ENCODE measurements at regions not wholly inside any gene's neighbourhood (a gene's known extent, or its start where the extent isn't known, plus 50 kb on each side); places are given as distances from the start of the nearest gene placed in this dataset.

DNA sequence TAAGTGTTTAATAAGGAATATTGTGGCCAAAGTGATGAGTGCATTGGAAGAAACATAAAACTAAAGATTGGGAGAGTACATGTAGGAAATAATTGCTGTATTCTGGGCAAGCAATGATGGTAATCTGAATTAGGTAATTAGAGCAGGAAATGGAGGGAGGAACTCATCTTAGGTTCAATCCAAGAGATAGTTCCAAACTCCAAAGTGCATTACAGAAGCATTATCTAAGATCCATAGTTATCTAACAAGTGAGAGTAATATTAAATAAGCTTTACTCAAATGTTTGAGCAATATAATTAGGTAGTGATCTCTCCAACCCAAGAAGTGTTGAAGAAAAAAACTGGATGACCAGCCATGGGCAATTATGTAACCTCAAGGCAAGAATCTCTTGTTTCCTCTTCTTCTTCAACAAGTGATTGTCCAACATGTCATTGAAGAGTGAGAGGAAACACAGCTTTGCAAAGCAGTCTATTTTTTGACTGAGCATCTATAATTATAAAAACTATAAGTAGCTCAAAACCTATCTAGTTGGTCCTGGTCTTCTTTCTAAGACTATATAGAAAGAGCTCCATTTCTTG, 181.2 kb upstream of the TNFAIP3 start:
- Histone ChIP-seq H3K9me3 (ENCODE audit: control insufficient read depth, insufficient read depth, low read length) (no peaks in the 10 kb centered on the region), H3K27ac (ENCODE audit: low read length) (no peak overlapping the region), H3K4me3 (ENCODE audit: low read length) (no peak overlapping the region), H3K36me3 (ENCODE audit: control insufficient read depth, insufficient read depth, low read length) (no peaks in the 10 kb centered on the region), H3K27me3 (ENCODE audit: control insufficient read depth, insufficient read depth, low read length) (no peaks in the 10 kb centered on the region), H3K4me1 (ENCODE audit: control insufficient read depth, insufficient read depth, low read length) (no peaks in the 10 kb centered on the region)
- no peak for DNase-seq (ENCODE audit: low read depth, low spot score)

DNA sequence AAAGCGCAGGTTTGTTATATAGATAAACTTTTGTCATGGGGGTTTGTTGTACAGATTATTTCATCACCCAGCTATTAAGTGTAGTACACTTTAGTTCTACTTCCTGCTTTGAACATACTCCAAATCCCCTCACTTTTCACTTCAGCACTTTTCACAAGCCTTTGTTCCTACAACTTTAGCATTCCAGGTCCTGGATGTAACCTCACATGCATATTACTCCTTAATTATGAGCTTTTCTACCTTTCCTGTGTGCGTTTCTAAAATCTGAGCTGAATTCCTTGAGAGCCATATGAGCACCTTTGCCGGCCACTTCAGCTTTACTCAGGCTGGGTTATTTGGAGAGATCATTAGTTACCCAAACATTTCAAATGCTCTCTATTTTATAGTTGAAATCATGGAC, 179.2 kb upstream of the TNFAIP3 start:
- no peaks in the 10 kb centered on the region for H3K27me3 ChIP-seq (ENCODE audit: control insufficient read depth, insufficient read depth, low read length)
- no peaks in the 10 kb centered on the region for H3K36me3 ChIP-seq (ENCODE audit: control insufficient read depth, insufficient read depth, low read length)
- H3K4me1 ChIP-seq (ENCODE audit: control insufficient read depth, insufficient read depth, low read length), result no peaks in the 10 kb centered on the region
- 100% methylated on average over 1 of the region's 3 CpGs for WGBS (ENCODE audit: insufficient coverage, insufficient read length)
- H3K27ac ChIP-seq (ENCODE audit: low read length), result no peak overlapping the region
- DNase-seq (ENCODE audit: low read depth, low spot score), result no peak
- H3K9me3 ChIP-seq (ENCODE audit: control insufficient read depth, insufficient read depth, low read length), result no peaks in the 10 kb centered on the region
- no peak overlapping the region for H3K4me3 ChIP-seq (ENCODE audit: low read length)

DNA sequence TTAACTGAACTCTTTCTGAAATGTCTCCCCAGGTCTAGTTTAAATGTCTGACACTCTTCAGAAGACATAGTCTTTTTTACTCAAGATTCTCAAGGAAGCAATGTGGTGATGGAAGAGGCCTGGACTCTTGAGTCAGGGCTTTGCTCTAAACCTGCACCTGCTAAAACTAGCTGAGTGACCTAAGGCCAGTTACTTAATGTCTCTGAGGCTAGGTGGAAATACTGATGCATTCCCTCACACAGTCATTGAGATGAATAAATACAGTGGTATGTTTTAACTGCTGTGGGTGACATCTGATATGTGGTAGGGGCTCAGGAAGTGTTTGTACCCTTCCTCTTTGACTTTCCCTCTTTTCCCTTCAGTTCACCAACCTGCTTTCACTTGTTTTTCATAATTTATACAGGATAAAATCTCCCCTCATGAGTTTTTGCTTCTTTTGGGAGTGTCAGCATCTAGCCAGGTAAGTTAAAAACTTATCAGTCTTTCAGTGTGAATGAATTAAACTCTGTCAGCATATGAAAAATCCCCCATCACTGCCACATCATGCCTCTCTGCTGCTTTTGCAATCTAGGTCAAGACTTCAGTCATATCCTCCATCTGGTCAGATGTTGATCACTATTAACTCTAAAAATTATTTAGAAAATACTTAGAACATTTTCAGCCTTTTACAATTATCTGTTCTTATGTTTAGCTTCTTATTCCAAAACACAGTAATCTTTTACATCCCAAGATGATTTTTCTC, 178.7 kb upstream of the TNFAIP3 start:
- H3K4me1 ChIP-seq (ENCODE audit: control insufficient read depth, insufficient read depth, low read length), result no peaks in the 10 kb centered on the region
- H3K4me3 ChIP-seq (ENCODE audit: low read length), result no peak overlapping the region
- H3K36me3 ChIP-seq (ENCODE audit: control insufficient read depth, insufficient read depth, low read length), result no peaks in the 10 kb centered on the region
- H3K27ac ChIP-seq (ENCODE audit: low read length), result no peak overlapping the region
- H3K27me3 ChIP-seq (ENCODE audit: control insufficient read depth, insufficient read depth, low read length), result no peaks in the 10 kb centered on the region
- DNase-seq (ENCODE audit: low read depth, low spot score), result no peak
- H3K9me3 ChIP-seq (ENCODE audit: control insufficient read depth, insufficient read depth, low read length), result no peaks in the 10 kb centered on the region

DNA sequence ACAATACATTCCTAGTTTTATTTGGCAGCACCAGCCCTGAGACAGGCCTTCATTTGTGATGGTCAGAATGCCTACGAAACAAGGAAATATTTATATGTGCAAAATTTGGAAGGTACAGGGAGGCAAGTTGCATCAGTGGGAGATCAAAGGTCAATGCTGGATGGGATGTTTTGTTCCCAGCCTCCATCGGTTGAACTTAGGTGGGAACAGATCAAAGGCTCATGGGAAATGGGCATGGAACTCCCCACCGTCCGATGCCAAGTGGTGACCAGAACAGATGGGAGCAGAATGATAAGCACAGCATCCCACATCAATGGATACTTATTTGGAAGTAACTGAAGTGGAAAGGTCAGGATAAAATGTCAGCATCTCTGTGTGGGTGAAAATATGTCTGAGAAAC, 177.7 kb upstream of the TNFAIP3 start:
- Histone ChIP-seq H3K9me3 (ENCODE audit: control insufficient read depth, insufficient read depth, low read length) (no peaks in the 10 kb centered on the region), H3K27ac (ENCODE audit: low read length) (no peak overlapping the region), H3K4me3 (ENCODE audit: low read length) (no peak overlapping the region), H3K36me3 (ENCODE audit: control insufficient read depth, insufficient read depth, low read length) (no peaks in the 10 kb centered on the region), H3K27me3 (ENCODE audit: control insufficient read depth, insufficient read depth, low read length) (no peaks in the 10 kb centered on the region), H3K4me1 (ENCODE audit: control insufficient read depth, insufficient read depth, low read length) (no peaks in the 10 kb centered on the region)
- no CpG with 5 or more reads among the region's 4 CpGs for WGBS (ENCODE audit: insufficient coverage, insufficient read length)
- DNase-seq (ENCODE audit: low read depth, low spot score), result no peak

DNA sequence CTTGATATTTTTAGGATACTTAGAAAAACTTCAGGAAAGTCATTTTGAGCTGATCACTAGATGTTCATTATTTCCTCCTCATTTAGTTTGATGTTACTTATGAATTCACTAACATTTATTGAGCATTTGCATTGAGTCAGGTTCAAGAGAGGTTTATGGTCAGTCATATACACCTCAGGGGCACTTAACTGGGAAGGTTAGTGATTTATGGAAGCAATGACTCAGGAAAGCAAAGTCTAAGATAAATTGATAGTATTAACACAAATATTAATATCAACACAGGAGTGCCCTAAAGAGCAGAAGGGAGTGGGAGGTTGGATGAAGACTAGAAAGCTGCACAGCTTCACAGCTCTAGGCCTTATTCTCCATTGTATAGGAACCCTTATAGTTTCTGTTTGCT, 177.0 kb upstream of the TNFAIP3 start:
- no peaks in the 10 kb centered on the region for H3K4me1 ChIP-seq (ENCODE audit: control insufficient read depth, insufficient read depth, low read length)
- no peaks in the 10 kb centered on the region for H3K36me3 ChIP-seq (ENCODE audit: control insufficient read depth, insufficient read depth, low read length)
- DNase-seq (ENCODE audit: low read depth, low spot score), result no peak
- H3K9me3 ChIP-seq (ENCODE audit: control insufficient read depth, insufficient read depth, low read length), result no peaks in the 10 kb centered on the region
- H3K4me3 ChIP-seq (ENCODE audit: low read length), result no peak overlapping the region
- no peaks in the 10 kb centered on the region for H3K27me3 ChIP-seq (ENCODE audit: control insufficient read depth, insufficient read depth, low read length)
- no peak overlapping the region for H3K27ac ChIP-seq (ENCODE audit: low read length)

DNA sequence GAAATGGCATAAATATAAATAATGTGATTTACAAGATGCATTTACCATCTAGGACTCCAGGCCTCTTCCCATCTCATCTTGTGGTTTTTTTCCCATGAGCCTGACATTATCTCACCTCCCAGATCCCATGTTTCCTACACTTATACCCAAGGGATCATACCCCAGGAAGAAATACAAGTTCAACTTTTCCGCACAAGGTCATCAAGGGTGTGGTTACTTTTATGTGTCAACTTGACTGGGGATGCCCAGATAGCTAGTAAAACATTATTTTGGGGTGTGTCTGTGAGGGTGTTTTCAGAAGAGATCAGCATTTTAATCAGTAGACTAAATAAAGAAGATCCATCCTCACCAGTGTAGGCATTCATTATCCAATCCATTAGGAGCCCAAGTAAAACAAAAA, 176.3 kb upstream of the TNFAIP3 start:
- no peak overlapping the region for H3K27ac ChIP-seq (ENCODE audit: low read length)
- no peak overlapping the region for H3K4me3 ChIP-seq (ENCODE audit: low read length)
- H3K36me3 ChIP-seq (ENCODE audit: control insufficient read depth, insufficient read depth, low read length), result no peaks in the 10 kb centered on the region
- H3K9me3 ChIP-seq (ENCODE audit: control insufficient read depth, insufficient read depth, low read length), result no peaks in the 10 kb centered on the region
- DNase-seq (ENCODE audit: low read depth, low spot score), result no peak
- no peaks in the 10 kb centered on the region for H3K27me3 ChIP-seq (ENCODE audit: control insufficient read depth, insufficient read depth, low read length)
- H3K4me1 ChIP-seq (ENCODE audit: control insufficient read depth, insufficient read depth, low read length), result peaks cover 1% of the 10 kb centered on the region; the same call in 1 of the 2 replicates
- no CpG with 5 or more reads among the region's 1 CpG for WGBS (ENCODE audit: insufficient coverage, insufficient read length)

DNA sequence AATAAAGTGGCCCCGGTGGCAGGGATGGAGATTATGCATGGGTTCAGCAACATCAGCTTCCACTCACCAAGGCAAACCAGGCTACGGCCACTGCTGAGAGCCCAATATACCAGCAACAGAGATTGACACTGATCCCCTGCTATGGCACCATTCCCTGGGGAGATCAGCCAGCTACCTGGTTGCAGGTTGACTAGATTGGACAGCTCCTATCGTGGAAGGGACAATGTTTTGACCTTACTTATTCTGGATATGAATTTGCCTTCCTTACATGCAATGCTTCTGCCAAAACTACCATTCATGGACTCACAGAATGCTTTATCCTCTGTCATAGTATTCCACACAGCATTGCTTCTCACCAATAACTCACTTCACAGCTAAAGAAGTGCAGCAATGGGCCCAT, 174.8 kb upstream of the TNFAIP3 start:
- H3K4me1 ChIP-seq (ENCODE audit: control insufficient read depth, insufficient read depth, low read length), result peaks cover 1% of the 10 kb centered on the region
- DNase-seq (ENCODE audit: low read depth, low spot score), result no peak
- H3K27ac ChIP-seq (ENCODE audit: low read length), result no peak overlapping the region
- no peak overlapping the region for H3K4me3 ChIP-seq (ENCODE audit: low read length)
- no peaks in the 10 kb centered on the region for H3K9me3 ChIP-seq (ENCODE audit: control insufficient read depth, insufficient read depth, low read length)
- H3K27me3 ChIP-seq (ENCODE audit: control insufficient read depth, insufficient read depth, low read length), result no peaks in the 10 kb centered on the region
- WGBS (ENCODE audit: insufficient coverage, insufficient read length), result no CpG with 5 or more reads among the region's 3 CpGs
- no peaks in the 10 kb centered on the region for H3K36me3 ChIP-seq (ENCODE audit: control insufficient read depth, insufficient read depth, low read length)

DNA sequence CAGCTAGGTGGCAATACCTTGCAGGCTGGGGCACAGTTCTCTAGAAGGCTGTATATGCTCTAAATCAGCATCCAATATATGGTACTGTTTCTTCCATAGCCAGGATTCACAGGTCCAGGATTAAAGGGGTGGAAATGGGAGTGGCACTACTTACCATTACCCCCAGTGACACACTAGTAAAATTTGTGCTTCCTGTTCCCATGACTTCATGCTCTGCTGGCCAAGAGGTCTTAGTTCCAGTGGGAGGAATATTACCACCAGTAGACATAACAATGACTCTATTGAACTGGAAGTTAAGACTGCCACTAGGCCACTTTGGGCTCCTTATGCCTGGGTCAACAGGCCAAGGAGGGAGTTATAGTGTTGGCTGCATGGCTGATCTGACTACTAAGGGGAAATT, 174.3 kb upstream of the TNFAIP3 start:
- peaks cover 1% of the 10 kb centered on the region for H3K4me1 ChIP-seq (ENCODE audit: control insufficient read depth, insufficient read depth, low read length)
- no peaks in the 10 kb centered on the region for H3K27me3 ChIP-seq (ENCODE audit: control insufficient read depth, insufficient read depth, low read length)
- H3K36me3 ChIP-seq (ENCODE audit: control insufficient read depth, insufficient read depth, low read length), result no peaks in the 10 kb centered on the region
- no peak for DNase-seq (ENCODE audit: low read depth, low spot score)
- no peaks in the 10 kb centered on the region for H3K9me3 ChIP-seq (ENCODE audit: control insufficient read depth, insufficient read depth, low read length)
- no peak overlapping the region for H3K4me3 ChIP-seq (ENCODE audit: low read length)
- no peak overlapping the region for H3K27ac ChIP-seq (ENCODE audit: low read length)

DNA sequence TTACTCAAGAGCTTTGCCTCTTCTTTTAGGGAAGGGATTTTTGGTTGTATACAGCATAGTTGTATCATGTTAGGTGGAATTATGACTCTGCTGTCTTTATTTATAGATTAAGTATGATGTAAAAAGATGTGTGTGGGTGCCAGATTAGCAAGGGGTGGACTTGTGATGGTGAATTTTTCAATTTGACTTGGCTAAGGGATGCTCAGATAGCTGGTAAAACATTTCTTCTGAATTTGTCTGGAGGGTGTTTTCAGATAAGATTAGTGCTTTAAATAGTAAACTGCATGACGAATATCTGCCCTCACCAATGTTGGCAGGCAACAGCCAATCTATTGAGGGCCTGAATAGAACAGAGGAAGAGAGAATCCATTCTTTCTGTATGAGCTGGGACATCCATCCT, 173.3 kb upstream of the TNFAIP3 start:
- H3K4me1 ChIP-seq (ENCODE audit: control insufficient read depth, insufficient read depth, low read length), result peaks cover 1% of the 10 kb centered on the region
- DNase-seq (ENCODE audit: low read depth, low spot score), result no peak
- no peaks in the 10 kb centered on the region for H3K36me3 ChIP-seq (ENCODE audit: control insufficient read depth, insufficient read depth, low read length)
- WGBS (ENCODE audit: insufficient coverage, insufficient read length), result no CpG with 5 or more reads among the region's 1 CpG
- no peak overlapping the region for H3K27ac ChIP-seq (ENCODE audit: low read length)
- no peaks in the 10 kb centered on the region for H3K27me3 ChIP-seq (ENCODE audit: control insufficient read depth, insufficient read depth, low read length)
- H3K4me3 ChIP-seq (ENCODE audit: low read length), result no peak overlapping the region
- H3K9me3 ChIP-seq (ENCODE audit: control insufficient read depth, insufficient read depth, low read length), result no peaks in the 10 kb centered on the region

DNA sequence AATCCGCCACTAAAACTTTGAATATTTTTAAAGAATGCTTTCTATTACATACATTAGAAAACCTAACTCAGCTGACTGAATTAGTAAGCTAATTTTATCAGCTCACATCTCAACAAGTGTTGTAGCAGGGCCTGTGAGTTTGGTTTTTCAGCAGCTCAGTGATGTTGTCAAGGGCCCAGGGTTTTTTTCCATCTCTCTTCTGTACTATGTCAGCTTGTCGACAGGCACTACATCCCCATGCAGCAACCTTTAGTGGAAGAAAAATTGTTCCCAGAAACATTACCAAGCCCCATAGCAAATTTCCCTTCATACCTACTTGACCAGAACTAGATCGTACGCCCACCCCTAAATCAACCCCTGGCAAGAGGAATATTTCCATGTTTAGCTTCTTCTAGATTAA, 170.3 kb upstream of the TNFAIP3 start:
- DNase-seq (ENCODE audit: low read depth, low spot score), result no peak
- Histone ChIP-seq H3K4me1 (ENCODE audit: control insufficient read depth, insufficient read depth, low read length) (peaks cover 1% of the 10 kb centered on the region), H3K36me3 (ENCODE audit: control insufficient read depth, insufficient read depth, low read length) (no peaks in the 10 kb centered on the region), H3K27me3 (ENCODE audit: control insufficient read depth, insufficient read depth, low read length) (no peaks in the 10 kb centered on the region), H3K9me3 (ENCODE audit: control insufficient read depth, insufficient read depth, low read length) (no peaks in the 10 kb centered on the region), H3K27ac (ENCODE audit: low read length) (no peak overlapping the region), H3K4me3 (ENCODE audit: low read length) (no peak overlapping the region)
- no CpG with 5 or more reads among the region's 4 CpGs for WGBS (ENCODE audit: insufficient coverage, insufficient read length)

DNA sequence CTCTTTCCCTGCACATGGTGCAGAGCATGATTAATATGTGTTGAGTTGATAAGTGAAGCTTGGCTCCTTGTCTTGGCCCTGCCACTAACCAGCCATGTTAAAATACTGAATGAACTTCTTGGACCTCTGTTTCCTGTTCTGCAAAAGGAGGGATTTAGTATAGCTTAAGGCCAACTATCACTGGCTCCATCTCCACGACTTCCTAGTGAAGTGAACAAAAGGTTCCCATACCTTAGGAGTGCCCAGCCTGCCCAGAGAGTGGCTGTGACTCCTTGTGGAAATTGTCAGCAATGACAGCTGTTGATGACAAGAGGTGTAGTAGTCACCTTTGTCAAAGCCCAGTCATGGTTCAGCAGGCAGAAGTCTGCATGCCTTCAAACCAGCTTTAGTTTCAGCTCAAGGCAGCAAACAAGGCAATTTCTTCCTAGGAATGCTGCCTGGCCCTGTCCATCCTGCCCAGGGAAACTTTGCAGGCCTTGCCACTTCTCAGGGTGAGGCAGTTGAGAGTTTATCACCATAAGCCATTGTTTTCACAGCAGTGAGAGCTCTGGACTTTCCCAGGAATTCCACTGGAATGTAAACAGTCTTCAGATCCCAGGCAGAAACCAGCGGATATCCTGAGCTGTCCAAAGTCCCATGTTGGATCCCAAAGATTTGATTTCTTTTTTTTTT, 169.7 kb upstream of the TNFAIP3 start:
- DNase-seq (ENCODE audit: low read depth, low spot score), result no peak
- H3K4me3 ChIP-seq (ENCODE audit: low read length), result no peak overlapping the region
- no peaks in the 10 kb centered on the region for H3K36me3 ChIP-seq (ENCODE audit: control insufficient read depth, insufficient read depth, low read length)
- no peaks in the 10 kb centered on the region for H3K9me3 ChIP-seq (ENCODE audit: control insufficient read depth, insufficient read depth, low read length)
- no CpG with 5 or more reads among the region's 2 CpGs for WGBS (ENCODE audit: insufficient coverage, insufficient read length)
- H3K27ac ChIP-seq (ENCODE audit: low read length), result no peak overlapping the region
- H3K4me1 ChIP-seq (ENCODE audit: control insufficient read depth, insufficient read depth, low read length), result peaks cover 1% of the 10 kb centered on the region
- no peaks in the 10 kb centered on the region for H3K27me3 ChIP-seq (ENCODE audit: control insufficient read depth, insufficient read depth, low read length)

Data from iPS DF 6.9 (cell line).